ENCODE measurements at regions not wholly inside any gene's neighbourhood (a gene's known extent, or its start where the extent isn't known, plus 50 kb on each side); places are given as distances from the start of the nearest gene placed in this dataset.
"Not testable (repeated sequence)": the region's sequence is repeated elsewhere in the genome, so short reads cannot be mapped to it uniquely, and the experiment has no call there.

DNA sequence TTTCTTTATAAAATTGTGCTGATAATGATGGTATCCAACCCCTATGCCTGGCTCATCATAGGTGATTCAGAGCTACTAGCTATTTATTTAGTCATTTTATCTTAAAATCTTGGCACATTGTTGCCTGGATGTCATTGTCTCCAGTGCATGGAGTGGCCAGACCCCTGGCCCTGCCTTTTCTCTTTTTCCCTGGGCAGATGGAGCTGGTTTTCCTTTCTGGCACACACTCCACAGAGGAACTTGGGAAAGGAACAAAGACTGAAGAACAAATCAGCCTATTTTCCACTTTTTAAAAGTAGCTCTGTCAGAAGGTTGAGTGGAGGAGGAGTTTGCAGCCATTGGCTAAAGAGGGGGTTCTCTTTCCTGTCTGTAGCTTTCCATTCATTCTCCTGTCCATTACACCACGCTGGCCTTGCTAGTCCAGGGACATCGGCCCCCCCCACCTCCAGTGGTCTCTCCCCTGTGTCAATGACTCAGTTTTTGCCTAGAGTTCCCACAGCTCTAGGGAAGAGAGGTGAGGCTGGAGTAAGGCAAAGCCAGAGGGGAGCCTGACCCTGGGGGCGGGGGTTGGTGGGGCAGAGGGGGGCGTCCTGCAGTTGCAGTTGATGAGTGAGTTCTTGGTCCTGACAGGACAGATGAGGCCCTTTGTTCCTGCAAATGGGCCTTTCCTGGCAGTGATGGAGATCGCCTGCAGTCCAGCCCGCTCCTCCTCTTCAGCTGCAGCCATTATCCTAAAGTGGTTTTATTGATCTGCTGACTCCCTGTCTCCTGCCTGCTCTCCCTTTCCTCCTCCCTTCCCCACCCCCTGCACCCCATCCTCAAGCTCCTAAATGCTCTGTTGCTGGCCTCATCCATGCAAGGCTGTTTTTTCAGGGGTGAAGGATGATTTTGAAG lies 774.5 kb downstream of the DHX35 start:
- no peak overlapping the region for H3K27ac Mint-ChIP-seq
- Histone ChIP-seq H3K4me3 (replicated peaks in 1 of 3; ENCODE audit: low read depth in 2 of 3, low read length in 3 of 3) (no peak overlapping the region), H3K9ac (ENCODE audit: insufficient read depth, low read length, poor library complexity, severe bottlenecking) (no peak overlapping the region), H2AFZ (ENCODE audit: insufficient read depth, low read depth, low read length, poor library complexity, severe bottlenecking) (no peak overlapping the region), H3K79me2 (ENCODE audit: insufficient read depth, low read length) (no peaks in the 10 kb centered on the region), H3K4me2 (replicated peaks; ENCODE audit: extremely low read depth, low read length, poor library complexity, severe bottlenecking) (no peak overlapping the region), H4K20me1 (ENCODE audit: insufficient read depth, low read length) (no peaks in the 10 kb centered on the region), H3K4me1 (ENCODE audit: control insufficient read depth in 1 of 2, insufficient read depth in 2 of 2, low read length in 2 of 2) (no peaks in the 10 kb centered on the region), H3K9me3 (replicated peaks in 1 of 2; ENCODE audit: control insufficient read depth in 1 of 2, insufficient read depth in 1 of 2, low read length in 2 of 2) (peaks cover 0 to 8% of the 10 kb centered on the region in 2 donors), H3K27ac (ENCODE audit: low read depth in 1 of 2, low read length in 2 of 2) (no peak overlapping the region), H3K27me3 (ENCODE audit: control insufficient read depth in 2 of 2, insufficient read depth in 2 of 2, low read length in 2 of 2) (no peaks in the 10 kb centered on the region), H3K36me3 (replicated peaks in 1 of 2; ENCODE audit: control insufficient read depth in 1 of 2, insufficient read depth in 2 of 2, low read length in 2 of 2) (no peaks in the 10 kb centered on the region)
- H3K9me3 Mint-ChIP-seq = peaks cover 0 to 14% (median 6%) of the 10 kb centered on the region in 7 donors
- no peaks in the 10 kb centered on the region for H3K27me3 Mint-ChIP-seq (ENCODE audit: low read depth in 3 of 3)
- no peaks in the 10 kb centered on the region for H3K36me3 Mint-ChIP-seq
- intact Hi-C loops (cut with micrococcal nuclease) = no loop called here
- WGBS (ENCODE audit: insufficient coverage) = 93% methylated on average over 2 of the region's 6 CpGs
- DNase-seq = no peak
- no peaks in the 10 kb centered on the region for H3K4me1 Mint-ChIP-seq
- no peak overlapping the region for H3K4me3 Mint-ChIP-seq
- TF ChIP-seq, protein P1, sequence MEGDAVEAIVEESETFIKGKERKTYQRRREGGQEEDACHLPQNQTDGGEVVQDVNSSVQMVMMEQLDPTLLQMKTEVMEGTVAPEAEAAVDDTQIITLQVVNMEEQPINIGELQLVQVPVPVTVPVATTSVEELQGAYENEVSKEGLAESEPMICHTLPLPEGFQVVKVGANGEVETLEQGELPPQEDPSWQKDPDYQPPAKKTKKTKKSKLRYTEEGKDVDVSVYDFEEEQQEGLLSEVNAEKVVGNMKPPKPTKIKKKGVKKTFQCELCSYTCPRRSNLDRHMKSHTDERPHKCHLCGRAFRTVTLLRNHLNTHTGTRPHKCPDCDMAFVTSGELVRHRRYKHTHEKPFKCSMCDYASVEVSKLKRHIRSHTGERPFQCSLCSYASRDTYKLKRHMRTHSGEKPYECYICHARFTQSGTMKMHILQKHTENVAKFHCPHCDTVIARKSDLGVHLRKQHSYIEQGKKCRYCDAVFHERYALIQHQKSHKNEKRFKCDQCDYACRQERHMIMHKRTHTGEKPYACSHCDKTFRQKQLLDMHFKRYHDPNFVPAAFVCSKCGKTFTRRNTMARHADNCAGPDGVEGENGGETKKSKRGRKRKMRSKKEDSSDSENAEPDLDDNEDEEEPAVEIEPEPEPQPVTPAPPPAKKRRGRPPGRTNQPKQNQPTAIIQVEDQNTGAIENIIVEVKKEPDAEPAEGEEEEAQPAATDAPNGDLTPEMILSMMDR (IDR thresholded peaks at IDR 0.05) = no peak

DNA sequence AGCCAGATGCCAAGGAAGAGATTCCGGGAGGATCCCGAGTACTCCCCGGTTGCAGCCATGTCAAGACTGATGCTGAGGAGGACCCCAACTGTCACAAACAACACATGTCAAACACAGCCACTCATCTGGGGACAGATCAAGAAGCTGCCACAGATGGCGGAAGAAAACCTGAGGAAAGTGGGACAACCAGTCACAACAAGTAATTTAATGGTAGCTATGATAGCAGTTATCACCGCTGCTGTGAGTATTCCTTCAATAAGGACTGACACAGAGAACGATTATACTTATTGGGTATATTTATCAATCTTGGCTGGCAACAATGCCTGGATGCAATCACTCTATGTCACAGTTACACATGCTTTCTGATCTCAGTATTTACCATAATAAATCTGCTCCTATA lies 763.4 kb downstream of the DHX35 start:
- H3K27me3 Mint-ChIP-seq (ENCODE audit: low read depth in 3 of 3); H3K27ac Mint-ChIP-seq; H2AFZ ChIP-seq (ENCODE audit: insufficient read depth, low read depth, low read length, poor library complexity, severe bottlenecking); H3K4me3 Mint-ChIP-seq; H4K20me1 ChIP-seq (ENCODE audit: insufficient read depth, low read length); H3K4me1 Mint-ChIP-seq; H3K27ac ChIP-seq (ENCODE audit: low read depth in 1 of 2, low read length in 2 of 2); H3K4me2 ChIP-seq (replicated peaks; ENCODE audit: extremely low read depth, low read length, poor library complexity, severe bottlenecking); H3K36me3 Mint-ChIP-seq; intact Hi-C loops (cut with micrococcal nuclease); H3K4me1 ChIP-seq (ENCODE audit: control insufficient read depth in 1 of 2, insufficient read depth in 2 of 2, low read length in 2 of 2); H3K79me2 ChIP-seq (ENCODE audit: insufficient read depth, low read length); H3K9ac ChIP-seq (ENCODE audit: insufficient read depth, low read length, poor library complexity, severe bottlenecking); H3K27me3 ChIP-seq (ENCODE audit: control insufficient read depth in 2 of 2, insufficient read depth in 2 of 2, low read length in 2 of 2); DNase-seq; H3K4me3 ChIP-seq (replicated peaks in 1 of 3; ENCODE audit: low read depth in 2 of 3, low read length in 3 of 3); H3K36me3 ChIP-seq (replicated peaks in 1 of 2; ENCODE audit: control insufficient read depth in 1 of 2, insufficient read depth in 2 of 2, low read length in 2 of 2): not testable (repeated sequence)
- peaks cover 16 to 36% of the 10 kb centered on the region in 2 donors for H3K9me3 ChIP-seq (replicated peaks in 1 of 2; ENCODE audit: control insufficient read depth in 1 of 2, insufficient read depth in 1 of 2, low read length in 2 of 2)
- peaks cover 12 to 42% (median 27%) of the 10 kb centered on the region in 7 donors for H3K9me3 Mint-ChIP-seq
- 100% methylated on average over 3 of the region's 6 CpGs for WGBS (ENCODE audit: insufficient coverage)
